MCF 10A (cell line): ENCODE measurements at regions not wholly inside any gene's neighbourhood (a gene's known extent, or its start where the extent isn't known, plus 50 kb on each side); places are given as distances from the start of the nearest gene placed in this dataset.

Experiments used
- BruUV-seq: library from RNA; stranded (reverse); fragments of 400-500 nt; replicated peaks from 2 replicates; lab custom pipeline; 2021; lab: Mats Ljungman, UMichigan
- CTCF ChIA-PET: fragments of 300-600 bp; sonication (Branson Sonifier 250); formaldehyde crosslinking; extraction: SDS; loops from one replicate; lab custom pipeline; 2021; ENCODE audit warnings: antibody characterized with exemption, inconsistent platforms; lab: Yijun Ruan, JAX
- POLR2A ChIA-PET: fragments of 300-600, 350-650 bp; sonication (Branson Sonifier 250); formaldehyde crosslinking; extraction: SDS; loops from one replicate; lab custom pipeline; 2020; ENCODE audit warnings: antibody characterized with exemption, inconsistent platforms; lab: Yijun Ruan, JAX
- DNase-seq: peaks from one replicate; pipeline ENCODE4 v3.0.0-alpha.2; 2018; ENCODE audit not compliant: unreplicated experiment
- H3K27ac Mint-ChIP-seq: one replicate; pipeline ENCODE4 v1.8.0; 2022; ENCODE audit warnings: mild to moderate bottlenecking, low read depth, mixed read lengths; ENCODE audit not compliant: unreplicated experiment
- H3K27me3 Mint-ChIP-seq: one replicate; pipeline ENCODE4 v1.8.0; 2022; ENCODE audit warnings: mixed read lengths; ENCODE audit not compliant: insufficient read depth, unreplicated experiment
- H3K36me3 Mint-ChIP-seq: one replicate; pipeline ENCODE4 v1.8.0; 2022; ENCODE audit warnings: mild to moderate bottlenecking, moderate library complexity, mixed read lengths; ENCODE audit not compliant: insufficient read depth, unreplicated experiment
- H3K4me1 Mint-ChIP-seq: one replicate; pipeline ENCODE4 v1.8.0; 2022; ENCODE audit warnings: mixed read lengths; ENCODE audit not compliant: insufficient read depth, unreplicated experiment
- H3K4me3 Mint-ChIP-seq: one replicate; pipeline ENCODE4 v1.8.0; 2022; ENCODE audit warnings: mild to moderate bottlenecking, moderate library complexity, mixed read lengths; ENCODE audit not compliant: unreplicated experiment
- H3K9me3 Mint-ChIP-seq: one replicate; pipeline ENCODE4 v1.8.0; 2022; ENCODE audit warnings: mixed read lengths; ENCODE audit not compliant: unreplicated experiment
- intact Hi-C: fragments of 100-400 bp; cut with micrococcal nuclease; formaldehyde crosslinking; loops from 2 replicates; pipeline ENCODE4 v1.14.1; 2022
- TF ChIP-seq, protein P1 (sequence below): fragments of 200-600 bp; IDR thresholded peaks from one replicate; pipeline ENCODE4 v1.8.0; 2022; ENCODE audit warnings: antibody characterized with exemption, mild to moderate bottlenecking; ENCODE audit not compliant: unreplicated experiment

DNA sequence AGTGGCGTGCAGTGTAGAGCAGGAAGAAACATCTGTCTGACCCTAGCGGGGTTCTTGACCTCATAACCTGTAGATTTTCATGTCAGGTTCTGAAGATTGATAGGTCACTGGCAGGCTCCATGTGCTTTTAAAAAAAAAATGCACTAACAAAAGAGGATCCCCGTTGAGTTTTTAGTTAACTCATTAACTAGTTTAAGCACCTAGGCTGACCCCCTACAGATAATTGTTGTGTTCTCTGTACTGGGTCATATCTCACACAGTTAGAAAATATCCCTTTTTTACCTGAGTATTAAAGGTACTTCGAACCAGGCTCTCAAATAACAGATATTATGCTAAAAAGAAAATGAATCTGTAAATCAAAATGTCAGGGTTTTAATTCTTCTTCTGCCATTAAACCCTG is 676.6 kb downstream of the CDH11 start:
- Mint-ChIP-seq H3K27ac (no peak overlapping the region), H3K36me3 (no peaks in the 10 kb centered on the region), H3K9me3 (peaks cover 7% of the 10 kb centered on the region), H3K27me3 (no peaks in the 10 kb centered on the region), H3K4me3 (no peak overlapping the region), H3K4me1 (peaks cover 14% of the 10 kb centered on the region)
- intact Hi-C loops = no loop called here
- POLR2A ChIA-PET = no interaction called here
- BruUV-seq = no TSS peak
- DNase-seq = no peak
- CTCF ChIA-PET = interaction anchor here (1.0 kb wide), 1 partner anchor 1912 kb away, joined by 3 read pairs; no protein-coding TSS in a partner anchor
- TF ChIP-seq, protein P1, sequence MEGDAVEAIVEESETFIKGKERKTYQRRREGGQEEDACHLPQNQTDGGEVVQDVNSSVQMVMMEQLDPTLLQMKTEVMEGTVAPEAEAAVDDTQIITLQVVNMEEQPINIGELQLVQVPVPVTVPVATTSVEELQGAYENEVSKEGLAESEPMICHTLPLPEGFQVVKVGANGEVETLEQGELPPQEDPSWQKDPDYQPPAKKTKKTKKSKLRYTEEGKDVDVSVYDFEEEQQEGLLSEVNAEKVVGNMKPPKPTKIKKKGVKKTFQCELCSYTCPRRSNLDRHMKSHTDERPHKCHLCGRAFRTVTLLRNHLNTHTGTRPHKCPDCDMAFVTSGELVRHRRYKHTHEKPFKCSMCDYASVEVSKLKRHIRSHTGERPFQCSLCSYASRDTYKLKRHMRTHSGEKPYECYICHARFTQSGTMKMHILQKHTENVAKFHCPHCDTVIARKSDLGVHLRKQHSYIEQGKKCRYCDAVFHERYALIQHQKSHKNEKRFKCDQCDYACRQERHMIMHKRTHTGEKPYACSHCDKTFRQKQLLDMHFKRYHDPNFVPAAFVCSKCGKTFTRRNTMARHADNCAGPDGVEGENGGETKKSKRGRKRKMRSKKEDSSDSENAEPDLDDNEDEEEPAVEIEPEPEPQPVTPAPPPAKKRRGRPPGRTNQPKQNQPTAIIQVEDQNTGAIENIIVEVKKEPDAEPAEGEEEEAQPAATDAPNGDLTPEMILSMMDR = no peak

DNA sequence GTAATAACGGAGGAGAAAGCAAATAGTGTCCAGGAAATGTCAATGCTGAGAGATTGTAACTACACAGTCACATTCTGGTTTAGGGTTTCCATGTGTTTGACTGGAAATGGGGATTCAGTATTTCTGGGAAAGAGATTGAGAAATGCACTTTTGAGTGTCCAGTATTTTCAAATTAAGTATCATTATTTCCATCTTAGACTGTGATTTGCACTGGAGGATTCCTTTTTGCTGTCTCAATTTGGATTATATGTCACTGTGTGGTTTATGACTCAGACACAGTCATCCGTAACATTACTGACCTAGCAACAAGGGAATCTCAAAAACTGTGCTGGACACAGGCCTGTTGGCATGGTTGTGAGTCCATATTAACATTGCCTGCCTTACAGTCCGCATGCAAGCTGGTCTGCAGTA is 681.4 kb downstream of the CDH11 start:
- Mint-ChIP-seq H3K27ac (peak overlapping the region; percentile 84), H3K4me3 (no peak overlapping the region), H3K27me3 (no peaks in the 10 kb centered on the region), H3K9me3 (no peaks in the 10 kb centered on the region), H3K36me3 (no peaks in the 10 kb centered on the region), H3K4me1 (peaks cover 17% of the 10 kb centered on the region)
- ChIA-PET CTCF (interaction anchor here (1.0 kb wide), 1 partner anchor 350 kb away, joined by 4 read pairs; no protein-coding TSS in a partner anchor), POLR2A (interaction anchor here (0.6 kb wide), 1 partner anchor 63 kb away, joined by 3 read pairs; no protein-coding TSS in a partner anchor)
- peak; percentile 82 for DNase-seq
- intact Hi-C loops = loop anchor here (1.0 kb wide), 1 partner anchor 49 kb away; no protein-coding TSS in a partner anchor
- BruUV-seq = no TSS peak
- TF ChIP-seq, protein P1 = no peak

DNA sequence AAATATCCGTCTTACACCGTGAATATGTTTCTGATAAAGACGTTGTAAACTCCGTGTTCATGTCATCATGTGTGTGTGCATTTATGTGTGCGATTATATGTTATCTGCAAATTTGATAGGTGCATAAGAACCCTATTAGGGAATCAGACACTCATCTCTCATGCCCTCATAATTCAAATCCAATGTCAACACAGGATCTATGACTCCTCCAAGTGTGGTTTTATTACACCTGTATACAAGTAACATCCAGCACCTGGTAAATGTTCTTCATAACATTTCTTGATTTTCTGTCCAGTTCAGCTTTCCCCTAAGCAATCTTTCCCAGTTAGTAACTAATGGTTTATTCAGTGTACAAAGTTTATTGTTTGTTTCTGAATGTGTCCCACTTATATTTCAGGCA is 681.9 kb downstream of the CDH11 start:
- H3K27ac Mint-ChIP-seq = peak overlapping the region; percentile 84
- no peak for DNase-seq
- no peak overlapping the region for H3K4me3 Mint-ChIP-seq
- H3K27me3 Mint-ChIP-seq = no peaks in the 10 kb centered on the region
- POLR2A ChIA-PET = no interaction called here
- H3K36me3 Mint-ChIP-seq = no peaks in the 10 kb centered on the region
- TF ChIP-seq, protein P1 = no peak
- intact Hi-C loops = loop anchor here (1.0 kb wide), 1 partner anchor 49 kb away; no protein-coding TSS in a partner anchor
- CTCF ChIA-PET = interaction anchor here (0.6 to 1.0 kb wide), 2 partner anchors 9 to 350 kb away, joined by 4 to 5 read pairs; no protein-coding TSS in a partner anchor
- no peaks in the 10 kb centered on the region for H3K9me3 Mint-ChIP-seq
- no TSS peak for BruUV-seq
- peaks cover 16% of the 10 kb centered on the region for H3K4me1 Mint-ChIP-seq

DNA sequence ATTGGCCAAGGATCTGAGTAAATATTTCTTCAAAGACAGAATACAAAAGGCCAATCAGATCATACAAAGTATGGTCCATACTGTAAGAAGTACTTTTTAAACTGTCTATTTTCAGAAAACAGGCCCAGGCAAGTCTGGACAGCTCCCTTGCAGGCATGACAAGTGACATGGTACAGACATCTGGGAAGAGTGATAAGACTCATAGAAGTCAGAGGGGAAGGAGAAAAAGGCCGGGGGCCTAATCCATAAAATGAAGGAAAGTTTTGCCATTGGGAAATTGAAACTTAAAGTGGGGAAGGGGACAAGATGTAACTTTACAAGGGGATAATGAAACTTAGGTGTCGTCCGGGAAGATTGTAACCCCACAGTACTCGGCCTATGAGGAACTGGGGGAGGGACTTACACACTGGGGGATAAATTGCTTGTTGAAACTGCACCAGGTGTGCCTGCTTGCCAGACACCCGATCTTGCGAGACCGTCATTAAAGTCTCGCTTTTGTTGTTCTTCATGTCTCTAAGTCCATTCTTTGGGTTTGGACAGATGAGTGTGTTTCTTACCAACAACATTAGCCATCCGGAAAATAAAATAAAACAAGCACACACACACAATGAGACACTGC is 684.0 kb downstream of the CDH11 start:
- ChIA-PET CTCF (interaction anchor here (0.9 to 1.6 kb wide), 2 partner anchors 19 to 348 kb away, joined by 3 to 5 read pairs; no protein-coding TSS in a partner anchor), POLR2A (no interaction called here)
- TF ChIP-seq, protein P1 = no peak
- no peaks in the 10 kb centered on the region for H3K36me3 Mint-ChIP-seq
- intact Hi-C loops = no loop called here
- no peak for DNase-seq
- BruUV-seq = no TSS peak
- no peaks in the 10 kb centered on the region for H3K27me3 Mint-ChIP-seq
- peaks cover 9% of the 10 kb centered on the region for H3K9me3 Mint-ChIP-seq
- no peak overlapping the region for H3K4me3 Mint-ChIP-seq
- peak overlapping the region; percentile 83 for H3K27ac Mint-ChIP-seq
- peaks cover 16% of the 10 kb centered on the region for H3K4me1 Mint-ChIP-seq
